Jurkat, Clone E6-1 (cell line): ENCODE measurements at regions not wholly inside any gene's neighbourhood (a gene's known extent, or its start where the extent isn't known, plus 50 kb on each side); places are given as distances from the start of the nearest gene placed in this dataset.

Experiments used
- DNase-seq: peaks from one replicate; pipeline ENCODE4 v3.0.0-alpha.2; 2011; ENCODE audit warnings: low read depth, low spot score
- H3K4me3 ChIP-seq: 2 replicates; pipeline ENCODE4 v1.5.1; 2011; ENCODE audit warnings: mild to moderate bottlenecking, low read length, control low read depth, moderate library complexity

DNA sequence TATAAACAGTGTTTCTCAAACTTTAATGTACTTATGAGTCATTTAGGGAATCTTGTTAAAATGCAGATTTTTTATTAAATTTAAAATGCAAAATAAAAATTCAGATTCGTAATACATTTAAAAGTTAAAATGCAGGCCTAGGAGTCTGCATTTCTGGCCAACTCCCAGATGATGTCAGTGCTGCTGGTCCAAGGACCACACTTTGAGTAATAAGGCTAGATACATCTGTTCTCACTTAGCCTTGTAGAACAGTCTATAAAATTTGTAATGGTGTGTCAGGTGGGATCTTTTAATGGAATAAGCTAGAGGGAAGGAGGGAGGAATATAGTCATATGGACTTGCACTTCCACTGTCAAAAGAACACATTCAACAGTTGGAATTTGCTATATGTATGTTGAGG is 295.6 kb upstream of the BMP2 start:
- H3K4me3 ChIP-seq, result no peak overlapping the region
- DNase-seq, result no peak

DNA sequence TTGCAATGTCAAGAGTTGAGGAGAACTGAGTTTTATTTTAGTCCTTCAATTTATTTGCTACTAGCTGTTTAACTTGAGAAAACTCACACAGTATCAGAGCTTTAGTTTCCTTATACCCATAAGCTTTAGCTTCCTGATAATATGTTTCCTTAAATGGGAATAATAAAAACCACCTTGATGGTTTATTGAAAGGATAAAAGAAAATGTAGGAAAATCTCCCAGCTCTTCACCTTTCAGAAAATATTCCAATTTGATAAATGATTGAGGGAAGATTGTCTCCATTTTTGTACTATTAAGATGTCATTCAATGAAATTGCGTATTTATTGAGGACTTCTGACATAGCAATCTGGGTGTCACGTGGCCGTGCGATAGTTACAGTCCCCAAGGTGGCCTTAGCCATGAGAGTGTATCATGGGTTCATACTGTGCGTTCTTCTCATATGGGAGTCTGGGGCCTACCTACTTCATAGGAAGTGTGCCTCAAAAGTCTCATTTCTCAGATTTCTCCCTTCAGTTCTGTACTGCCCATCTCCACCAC is 296.3 kb upstream of the BMP2 start:
- DNase-seq, result no peak

DNA sequence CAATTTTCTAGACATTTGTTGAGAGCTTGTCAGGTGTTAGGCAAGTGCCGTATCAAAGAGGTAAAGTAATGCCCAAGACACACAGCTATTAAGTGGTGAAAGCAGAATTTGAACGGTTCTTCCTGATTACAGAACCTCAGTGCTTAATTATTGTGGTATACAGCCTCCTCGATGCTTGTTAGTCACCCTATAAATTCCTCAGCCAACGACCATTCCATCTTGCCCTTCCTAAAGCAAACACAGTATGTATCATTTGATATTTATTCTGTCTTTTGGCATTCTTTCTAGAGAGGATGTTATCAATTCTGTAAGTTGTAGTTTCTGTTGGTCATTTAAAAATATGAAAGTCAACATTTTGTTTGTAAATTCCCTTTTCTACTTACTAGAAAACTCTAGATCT is 297.8 kb upstream of the BMP2 start:
- no peak overlapping the region for H3K4me3 ChIP-seq
- no peak for DNase-seq

More for the DNA sequence above, 296.3 kb upstream of the BMP2 start:
- H3K4me3 ChIP-seq, result no peak overlapping the region

DNA sequence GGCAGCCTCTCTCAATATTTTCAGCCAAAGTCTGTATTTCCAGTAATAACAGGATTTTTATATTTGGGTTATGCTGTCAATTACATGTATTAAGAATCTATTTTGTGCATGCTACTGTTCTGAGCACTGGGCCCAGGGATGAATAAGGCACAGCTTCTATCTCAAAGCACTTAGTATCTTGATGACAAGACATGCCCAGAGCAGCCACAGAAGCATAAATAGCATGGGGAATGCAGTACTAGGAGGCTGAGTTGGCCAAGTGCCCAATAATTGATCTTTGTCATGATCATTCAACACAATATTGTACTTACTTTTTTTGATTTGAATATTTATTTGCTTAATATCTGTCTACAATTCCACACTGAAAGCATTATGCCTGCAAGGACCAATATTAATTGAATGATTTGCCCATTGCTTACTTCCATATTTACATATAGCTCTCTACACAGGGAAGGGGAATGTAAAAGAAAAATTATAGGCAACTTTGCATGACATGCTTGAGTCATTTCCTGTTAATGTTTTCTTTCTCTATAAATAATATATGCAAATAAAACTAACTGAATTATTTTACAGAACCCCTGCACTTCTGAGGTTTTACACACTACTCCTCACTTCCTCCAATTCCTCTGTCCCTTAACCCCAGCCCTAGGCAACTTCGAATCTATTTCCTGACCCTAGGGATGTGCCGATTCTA is 298.9 kb upstream of the BMP2 start:
- no peak for DNase-seq
- no peak overlapping the region for H3K4me3 ChIP-seq

DNA sequence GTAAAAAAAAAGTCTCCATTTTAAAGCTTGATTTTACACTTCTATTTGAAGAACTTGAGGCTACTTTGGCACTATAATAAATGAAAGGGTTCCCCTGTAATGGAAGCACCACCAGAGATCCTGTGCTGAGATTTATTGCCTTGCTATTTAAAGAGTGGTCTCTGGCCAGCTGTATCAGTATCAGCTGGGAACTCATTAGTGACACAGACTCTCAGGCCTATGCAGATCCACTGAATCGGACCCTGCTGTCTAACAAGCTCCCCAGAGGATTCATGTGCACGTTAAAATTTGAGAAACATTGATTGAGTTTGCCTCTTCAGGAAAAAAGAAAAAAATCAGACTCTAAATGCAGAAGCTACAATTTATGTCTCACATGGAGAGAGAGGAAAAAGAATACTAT is 299.9 kb upstream of the BMP2 start:
- no peak overlapping the region for H3K4me3 ChIP-seq
- no peak for DNase-seq

DNA sequence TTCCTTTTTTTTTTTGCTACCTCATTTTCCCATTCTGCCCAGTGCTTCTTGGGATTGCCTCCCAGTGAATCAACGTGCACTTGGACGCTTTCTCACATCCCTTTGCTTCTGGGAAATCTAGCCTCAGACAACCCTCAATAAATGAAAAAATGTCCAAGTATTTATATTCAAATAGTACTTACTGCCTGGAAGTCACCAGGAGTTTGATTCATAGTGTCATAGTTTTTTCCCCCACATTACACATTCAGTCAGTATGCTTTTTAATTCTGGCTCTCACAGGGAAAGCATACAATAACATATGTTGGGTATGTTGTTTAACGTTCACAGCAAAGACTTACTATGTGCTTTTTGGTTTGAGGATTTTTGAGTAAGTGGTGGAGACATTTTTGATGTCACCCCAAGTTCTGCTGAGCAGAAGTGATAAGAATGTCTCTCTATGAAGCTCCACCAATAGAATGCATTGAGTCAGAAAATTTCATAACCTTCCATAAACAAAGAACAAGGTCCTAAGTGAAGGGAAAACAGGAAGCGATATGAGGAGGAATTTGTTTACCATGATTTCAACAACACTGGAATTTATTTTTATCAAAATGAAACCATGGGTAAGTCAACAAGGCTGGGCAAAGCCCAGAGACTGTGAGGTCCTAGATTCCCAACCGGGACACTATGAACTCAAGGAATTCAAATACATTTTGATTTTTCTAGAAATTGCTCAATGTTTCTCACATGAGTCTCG is 301.2 kb upstream of the BMP2 start:
- no peak for DNase-seq
- H3K4me3 ChIP-seq, result no peak overlapping the region

DNA sequence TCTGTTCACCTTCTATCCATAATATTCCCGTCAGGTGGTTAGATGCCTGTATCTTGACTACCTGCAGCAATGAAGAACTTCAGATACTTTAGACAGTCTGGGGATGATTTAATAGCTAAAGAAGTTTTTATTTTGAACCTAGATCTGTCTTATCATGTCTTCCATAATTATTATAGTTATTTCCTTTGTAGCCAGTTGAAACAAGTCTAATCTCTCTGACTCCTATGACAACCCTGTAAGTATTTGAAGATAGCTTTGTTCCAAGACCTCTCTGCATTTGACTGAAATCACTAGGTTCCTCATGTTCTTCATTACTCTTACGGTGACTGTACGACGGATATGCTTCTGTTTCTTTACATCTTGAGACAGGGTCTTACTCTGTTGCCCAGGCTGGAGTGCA is 316.6 kb upstream of the BMP2 start:
- no peak for DNase-seq

DNA sequence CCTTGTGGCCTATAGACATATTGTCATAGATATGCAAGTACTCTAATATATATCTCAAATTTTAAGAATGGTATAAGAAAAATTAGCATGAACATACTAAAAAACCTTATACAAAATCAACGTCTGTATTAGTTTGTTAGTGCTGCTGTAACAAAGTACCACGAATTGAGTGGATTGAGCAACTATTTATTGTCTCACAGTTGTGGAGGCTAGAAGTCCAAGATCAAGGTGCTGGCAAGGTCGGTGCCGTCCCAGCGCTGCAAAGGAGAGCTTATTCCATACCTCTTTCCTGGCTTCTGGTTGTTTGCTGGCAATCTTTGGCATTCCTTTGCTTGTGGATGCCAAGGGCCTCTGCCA is 317.6 kb upstream of the FERMT1 start:
- DNase-seq, result no peak
- no peak overlapping the region for H3K4me3 ChIP-seq

More for the DNA sequence above, 316.6 kb upstream of the BMP2 start:
- H3K4me3 ChIP-seq, result no peak overlapping the region

DNA sequence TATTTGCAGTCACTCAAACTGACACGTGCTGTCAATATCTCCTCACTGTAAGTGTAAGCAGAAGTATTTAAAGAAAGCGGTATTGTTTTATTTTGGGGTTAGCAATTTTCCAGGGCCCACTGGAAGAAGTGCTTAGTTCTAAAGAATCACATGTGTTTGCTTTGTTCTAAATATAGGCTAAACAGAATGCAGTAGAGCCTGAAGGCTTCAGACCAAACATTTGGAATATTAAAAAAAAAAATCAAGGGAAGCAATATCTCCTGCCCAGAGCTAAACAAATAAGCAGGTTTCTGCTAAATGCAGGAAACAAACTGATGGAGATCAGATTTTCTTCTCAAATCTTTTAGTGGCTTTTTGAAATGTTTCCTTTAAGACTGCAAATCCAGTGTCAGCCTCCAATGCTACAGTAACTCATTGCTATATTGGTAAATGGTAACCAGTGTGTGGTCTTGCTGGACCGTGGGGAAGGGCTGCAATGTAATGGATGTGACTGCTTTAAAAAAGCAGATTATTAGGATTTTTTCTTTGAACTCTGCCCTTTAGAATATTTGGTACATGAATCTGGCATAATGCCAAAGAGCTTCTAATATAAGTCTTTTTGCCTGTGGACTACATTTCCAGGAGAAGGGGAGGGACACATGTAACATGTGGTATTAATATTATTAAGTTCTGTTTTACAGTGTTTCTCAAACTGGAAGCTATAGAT is 317.1 kb upstream of the FERMT1 start:
- no peak overlapping the region for H3K4me3 ChIP-seq
- DNase-seq, result no peak

DNA sequence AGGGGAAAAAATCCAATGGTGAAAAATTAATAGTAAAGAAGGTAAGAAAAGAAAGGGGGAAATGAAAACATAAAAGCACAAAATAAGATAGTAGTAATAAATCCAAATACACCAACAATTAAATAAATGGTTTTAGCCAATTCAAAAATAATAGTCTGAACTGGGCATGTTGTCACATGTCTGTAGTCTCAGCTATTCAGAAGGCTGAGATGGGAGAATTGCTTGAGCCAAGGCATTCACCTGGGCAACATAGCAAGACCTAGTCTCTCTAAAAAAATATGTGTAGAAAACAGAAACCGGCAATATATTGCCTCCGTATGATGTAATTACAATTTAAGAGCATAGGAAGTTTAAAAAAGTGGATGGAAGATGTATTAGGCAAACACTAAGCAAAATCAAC is 311.3 kb upstream of the FERMT1 start:
- H3K4me3 ChIP-seq, result no peak overlapping the region
- no peak for DNase-seq

DNA sequence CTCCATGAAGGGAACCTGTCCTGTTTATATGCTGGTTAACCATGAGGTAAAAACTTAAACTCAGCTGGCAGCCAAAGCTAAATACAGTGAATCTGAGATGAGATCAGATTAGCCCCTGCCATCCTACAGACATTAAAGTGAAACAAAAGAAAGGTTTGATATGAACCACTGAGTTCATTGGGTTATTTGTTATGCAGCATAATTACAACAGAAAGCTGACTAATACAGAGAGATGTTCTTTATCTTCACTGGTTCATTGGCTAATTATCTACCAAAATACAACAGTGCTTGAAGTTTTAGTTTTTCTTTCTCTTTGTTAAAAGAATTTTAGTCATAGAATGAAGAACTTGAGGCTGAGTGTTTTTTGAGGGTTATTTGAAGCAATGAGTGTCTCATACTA is 307.6 kb upstream of the FERMT1 start:
- H3K4me3 ChIP-seq, result no peak overlapping the region
- DNase-seq, result no peak

DNA sequence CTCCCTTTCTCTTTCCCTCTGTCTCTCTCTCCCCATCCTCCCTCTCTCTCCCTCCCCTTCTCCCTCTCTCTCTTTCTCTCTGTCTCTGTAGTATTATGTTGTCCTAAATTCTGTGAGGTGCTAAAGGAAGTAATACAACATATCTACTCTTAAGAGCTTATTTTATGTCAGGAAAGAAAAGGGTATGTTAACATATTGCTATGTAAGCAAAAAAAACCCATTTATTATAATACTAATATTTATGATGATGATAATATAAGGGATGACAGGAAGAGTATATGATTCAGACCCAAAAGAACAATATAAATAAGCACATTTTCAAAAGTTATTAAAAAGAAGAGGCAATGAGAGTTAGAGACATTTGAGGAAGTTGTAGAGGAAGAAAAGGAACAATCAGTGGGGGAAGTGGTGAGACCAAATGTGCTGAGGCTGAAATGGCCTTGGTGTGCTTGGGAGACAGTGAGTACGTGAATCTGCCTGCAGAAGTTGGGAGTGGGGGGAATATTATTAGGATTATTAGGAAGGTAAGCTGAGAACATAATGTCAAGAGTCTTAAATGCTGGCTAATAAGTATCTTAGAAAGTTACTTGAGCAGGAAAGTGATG is 303.6 kb upstream of the FERMT1 start:
- DNase-seq, result no peak
- no peak overlapping the region for H3K4me3 ChIP-seq

DNA sequence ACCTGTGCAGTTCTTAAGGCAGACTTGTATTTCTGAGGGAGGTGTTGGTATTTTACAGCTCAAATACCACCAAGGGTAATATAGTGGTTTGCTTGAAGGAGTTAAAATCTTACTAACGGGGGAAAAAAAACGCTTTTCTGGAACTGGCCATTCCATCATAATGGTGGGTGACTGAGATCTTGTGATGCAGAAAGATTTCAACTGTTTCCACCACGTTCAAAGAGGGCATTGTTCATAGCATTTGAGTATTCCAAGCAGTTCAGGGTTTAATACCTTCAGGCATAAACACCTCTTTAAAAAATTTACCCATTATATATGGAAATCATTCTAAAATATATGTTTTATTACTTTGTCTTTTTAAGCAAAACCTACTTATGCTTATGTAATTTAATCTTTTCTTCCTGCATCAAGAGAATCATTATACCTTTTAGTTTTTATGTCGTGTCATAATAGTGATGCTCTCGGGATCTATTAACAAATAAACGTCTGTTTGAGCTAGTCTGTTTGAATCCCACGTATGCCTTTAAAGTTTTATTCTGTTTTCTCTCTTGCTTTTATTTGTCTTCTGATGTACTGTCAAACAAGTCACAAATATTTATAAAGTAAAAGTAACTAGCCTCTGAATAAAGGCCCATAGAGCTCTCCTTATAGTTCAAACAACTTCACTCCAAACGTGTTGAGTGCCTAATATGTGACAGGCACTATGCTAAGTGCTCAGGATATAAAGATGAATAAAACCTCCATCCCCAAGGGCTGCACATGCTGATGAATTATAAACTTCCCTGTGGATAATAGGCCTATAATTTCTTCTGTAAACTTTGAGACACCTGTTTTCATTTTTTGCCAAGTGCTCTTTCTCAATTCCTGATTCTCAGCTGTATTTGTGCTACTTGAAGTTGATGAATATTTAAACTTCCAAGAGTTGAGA is 298.8 kb upstream of the FERMT1 start:
- no peak overlapping the region for H3K4me3 ChIP-seq
- no peak for DNase-seq

DNA sequence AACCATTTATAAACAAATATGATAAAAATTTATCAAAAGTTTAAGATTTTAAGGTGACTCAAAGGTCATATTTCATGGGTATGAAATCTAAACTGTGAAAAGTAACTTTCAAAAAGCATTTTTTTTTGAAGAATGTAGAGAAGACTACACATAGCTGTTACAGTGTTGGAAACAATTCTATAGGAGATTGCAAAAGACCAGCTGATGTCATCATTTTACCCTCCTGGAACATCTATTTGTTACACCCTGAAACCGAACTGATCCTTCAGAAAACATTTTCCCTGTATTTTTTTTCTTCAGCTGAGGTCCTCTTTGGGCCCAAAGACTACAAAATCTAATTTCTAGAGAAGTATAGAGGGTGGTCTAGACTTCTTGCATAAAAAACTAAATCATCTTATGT is 297.5 kb upstream of the FERMT1 start:
- no peak overlapping the region for H3K4me3 ChIP-seq
- no peak for DNase-seq

DNA sequence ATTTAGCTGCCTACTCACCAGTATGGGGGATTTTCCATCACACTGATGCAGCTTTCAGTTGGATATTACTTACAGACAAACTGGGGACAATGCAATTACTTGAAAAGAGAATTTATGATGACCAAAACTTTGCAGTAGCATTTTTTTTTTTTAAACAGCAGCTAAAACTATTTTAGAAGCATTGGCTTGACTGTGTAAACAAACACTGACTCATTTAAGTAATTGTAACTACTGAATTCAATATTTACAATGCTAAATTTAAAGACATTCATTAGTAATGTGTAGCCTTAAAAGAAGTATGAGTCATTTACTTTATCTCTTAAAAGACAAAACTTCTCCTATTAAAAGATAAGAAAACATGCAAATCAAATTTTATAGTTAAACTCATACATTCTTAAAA is 295.9 kb upstream of the FERMT1 start:
- no peak overlapping the region for H3K4me3 ChIP-seq
- no peak for DNase-seq

DNA sequence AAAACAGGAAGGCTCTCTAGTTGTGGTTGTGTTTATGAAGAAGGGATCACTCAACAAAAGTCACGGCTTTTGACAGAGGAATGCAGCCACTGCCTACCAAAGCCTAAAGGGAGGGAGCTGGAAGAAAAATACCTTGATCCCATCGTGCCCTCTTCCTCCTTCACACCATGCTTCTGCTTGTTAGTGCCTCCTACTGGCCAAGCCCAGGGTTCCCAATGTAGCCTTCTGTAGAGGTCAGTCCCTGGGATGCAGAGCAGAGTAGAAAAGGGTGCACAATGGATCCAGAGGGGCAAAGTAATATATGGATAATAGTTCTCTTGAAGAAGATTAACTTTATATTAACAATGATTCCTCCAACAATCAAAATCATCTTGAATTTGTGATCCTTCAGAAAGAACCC is 293.5 kb upstream of the FERMT1 start:
- no peak for DNase-seq
- no peak overlapping the region for H3K4me3 ChIP-seq

DNA sequence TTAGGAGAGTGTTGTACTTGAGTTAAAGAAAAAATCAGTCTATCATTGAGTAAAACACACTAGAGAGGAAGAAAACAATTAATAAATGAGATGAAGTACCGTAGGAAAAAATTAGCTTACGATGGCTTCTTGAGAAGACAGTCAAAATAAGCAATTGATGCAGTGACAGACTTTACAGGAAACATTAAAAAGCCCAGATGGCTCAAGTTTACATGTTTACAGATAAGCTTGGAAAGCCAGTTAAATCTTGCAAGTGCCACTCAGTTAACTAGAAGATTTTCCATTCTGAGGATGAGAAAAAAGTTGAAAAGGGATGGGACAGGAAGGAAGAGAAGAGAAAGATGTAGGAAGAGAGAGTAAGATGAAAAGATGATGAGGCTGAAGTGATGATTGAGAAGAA is 288.8 kb upstream of the FERMT1 start:
- no peak for DNase-seq
- no peak overlapping the region for H3K4me3 ChIP-seq

DNA sequence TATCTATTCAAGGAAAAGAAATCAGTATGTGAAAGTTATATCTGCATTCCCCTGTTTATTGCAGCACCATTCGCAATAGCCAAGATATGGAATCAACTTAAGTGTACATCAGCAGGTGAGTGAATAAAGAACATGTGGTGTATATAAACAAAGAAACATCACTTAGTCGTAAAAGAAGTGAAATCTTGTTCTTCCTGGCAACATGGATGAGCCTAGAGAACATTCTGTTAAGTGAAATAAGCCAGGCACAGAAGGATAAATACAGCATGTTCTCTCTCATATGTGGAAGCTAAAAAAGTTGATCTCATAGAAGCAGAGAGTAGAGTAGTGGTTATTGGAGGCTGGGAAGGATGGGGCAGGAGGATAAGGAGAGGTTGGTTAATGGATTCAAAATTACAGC is 287.9 kb upstream of the FERMT1 start:
- H3K4me3 ChIP-seq, result no peak overlapping the region

DNA sequence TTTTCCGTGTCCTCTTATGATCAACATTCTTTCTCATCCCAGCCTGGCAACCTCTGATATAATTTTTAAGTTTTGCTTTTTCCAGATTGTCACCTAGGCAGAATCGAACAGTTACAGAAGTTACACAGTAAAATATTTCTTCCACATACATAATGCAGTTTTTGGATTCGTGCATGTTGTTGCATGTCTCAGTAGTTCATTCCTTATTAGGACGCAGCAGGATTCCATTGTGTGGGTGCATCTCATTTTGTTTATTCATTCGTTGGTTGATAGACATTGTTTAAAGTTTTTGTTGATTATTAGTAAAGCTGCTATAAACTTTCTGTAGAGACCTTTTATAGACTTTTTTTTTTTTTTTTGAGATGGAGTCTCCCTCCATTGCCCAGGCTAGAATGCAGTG is 284.3 kb upstream of the FERMT1 start:
- no peak for DNase-seq
- H3K4me3 ChIP-seq, result no peak overlapping the region

More for the DNA sequence above, 287.9 kb upstream of the FERMT1 start:
- DNase-seq, result no peak
